HG03432 (cell line): ENCODE measurements at regions not wholly inside any gene's neighbourhood (a gene's known extent, or its start where the extent isn't known, plus 50 kb on each side); places are given as distances from the start of the nearest gene placed in this dataset.
A peak's percentile ranks its signal among the peaks of the same experiment; 100 is the strongest.
"Not testable (repeated sequence)": the region's sequence is repeated elsewhere in the genome, so short reads cannot be mapped to it uniquely, and the experiment has no call there.

Experiments
- ATAC-seq: cut with Tn5 transposase; IDR thresholded peaks from one replicate; pipeline ENCODE4 v1.9.1; 2021; ENCODE audit warnings: mild to moderate bottlenecking, moderate library complexity; ENCODE audit not compliant: unreplicated experiment

DNA sequence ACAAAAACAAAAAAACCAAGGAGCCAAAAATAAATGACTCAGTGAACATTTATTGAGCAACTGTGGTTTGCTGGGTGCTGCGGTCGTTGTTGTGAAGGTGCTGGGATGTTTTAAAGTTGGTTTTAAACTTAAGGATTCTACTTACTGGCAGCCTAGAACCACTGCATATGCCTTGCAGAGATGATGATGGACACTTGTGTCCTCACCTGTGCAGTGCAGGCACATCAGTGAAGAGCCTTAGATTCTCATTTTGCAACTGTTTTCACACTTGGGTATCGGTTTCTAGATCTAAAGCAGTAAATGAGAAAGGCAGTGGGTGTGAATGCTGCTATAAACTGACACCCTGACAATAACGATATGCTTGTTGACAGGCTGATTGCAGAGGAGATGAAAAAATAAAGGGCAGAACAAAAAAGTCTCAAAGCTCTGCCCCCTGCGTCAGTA, 68.8 kb downstream of the UTRN start:
- peak; percentile 76 for ATAC-seq

DNA sequence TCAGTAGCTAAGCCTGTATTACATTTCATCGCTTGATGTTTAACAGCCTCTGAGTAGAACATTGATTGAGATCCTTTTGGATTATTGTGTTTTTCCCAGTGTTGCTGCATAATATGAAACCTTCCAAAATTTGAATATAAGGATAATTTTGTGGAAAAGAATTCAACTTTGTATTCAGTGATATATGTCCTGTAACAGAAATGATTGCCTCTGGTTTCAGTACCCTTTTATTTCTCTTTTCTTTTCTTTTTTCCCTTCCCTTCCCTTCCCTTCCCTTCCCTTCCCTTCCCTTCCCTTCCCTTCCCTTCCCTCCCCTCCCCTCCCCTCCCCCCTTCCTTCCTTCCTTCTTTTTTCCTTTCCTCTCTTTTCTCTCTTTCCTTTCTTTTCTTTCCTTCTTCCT, 74.6 kb downstream of the UTRN start:
- ATAC-seq: no peak

GRCh38 chr6:144360401-144360800, 75.3 kb downstream of the UTRN start:
- ATAC-seq: no peak

DNA sequence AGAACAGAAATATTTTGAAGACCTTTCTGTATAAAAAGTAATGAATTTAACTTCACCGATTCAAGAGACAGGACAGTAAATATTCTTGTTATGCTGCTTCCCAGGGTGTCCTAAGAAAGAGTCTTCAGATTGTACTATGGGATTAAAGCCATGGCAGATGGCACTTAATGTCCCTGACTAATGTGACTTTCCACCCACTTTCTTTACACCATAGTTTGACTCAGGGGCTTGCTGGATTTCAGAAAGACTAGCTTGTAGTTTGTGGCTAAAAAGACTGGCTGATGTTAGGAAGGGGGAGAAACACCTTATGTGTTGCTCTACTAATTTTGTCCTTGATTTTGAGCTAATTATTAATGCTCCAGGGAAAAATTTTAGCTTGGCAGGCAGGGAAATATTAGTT, 75.9 kb downstream of the UTRN start:
- no peak for ATAC-seq

DNA sequence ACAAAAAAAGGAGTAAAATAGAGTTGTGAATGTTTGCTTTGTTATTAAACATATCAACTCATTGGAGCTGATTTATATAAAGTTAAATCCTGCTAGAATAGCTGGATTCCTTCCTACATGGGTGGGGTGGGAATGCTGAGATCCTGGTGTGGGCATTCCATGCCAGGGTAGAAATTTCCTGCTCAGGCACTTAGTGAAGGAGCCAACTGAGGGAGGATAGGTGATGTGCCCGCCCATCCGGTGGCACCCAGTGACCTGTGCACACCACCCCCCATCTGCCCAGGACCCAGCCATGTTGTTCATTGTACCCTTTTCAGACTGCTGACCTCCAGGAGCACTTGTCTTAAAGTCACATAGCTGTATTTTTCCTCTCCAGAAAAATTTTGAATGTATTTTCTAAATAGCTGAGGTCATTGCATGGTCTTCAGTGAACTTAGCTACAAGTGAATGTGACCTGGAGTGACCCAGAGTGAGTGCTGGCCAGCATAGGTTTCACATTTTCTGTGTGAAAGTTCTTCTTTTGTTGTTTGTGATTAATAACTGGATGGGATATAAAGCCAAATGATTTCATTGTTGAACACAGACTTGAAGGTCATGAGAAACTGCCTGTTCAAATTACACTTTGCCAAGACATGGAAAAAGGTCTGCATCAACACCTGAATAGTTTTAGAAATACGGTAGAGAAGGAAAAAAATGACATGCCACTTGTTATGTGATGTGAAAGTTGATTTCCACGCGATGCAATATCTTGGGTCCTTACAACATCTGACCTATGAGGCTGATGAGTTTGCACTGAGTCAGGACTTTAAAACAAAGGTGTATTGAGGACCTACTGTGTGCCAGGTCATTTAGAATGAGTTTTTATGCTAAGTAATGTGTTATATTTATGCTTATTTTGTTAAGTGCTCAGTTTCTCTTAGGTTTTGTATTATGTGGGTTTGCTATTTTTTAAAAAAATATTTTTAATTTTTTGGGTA, 77.2 kb downstream of the UTRN start:
- ATAC-seq: no peak

DNA sequence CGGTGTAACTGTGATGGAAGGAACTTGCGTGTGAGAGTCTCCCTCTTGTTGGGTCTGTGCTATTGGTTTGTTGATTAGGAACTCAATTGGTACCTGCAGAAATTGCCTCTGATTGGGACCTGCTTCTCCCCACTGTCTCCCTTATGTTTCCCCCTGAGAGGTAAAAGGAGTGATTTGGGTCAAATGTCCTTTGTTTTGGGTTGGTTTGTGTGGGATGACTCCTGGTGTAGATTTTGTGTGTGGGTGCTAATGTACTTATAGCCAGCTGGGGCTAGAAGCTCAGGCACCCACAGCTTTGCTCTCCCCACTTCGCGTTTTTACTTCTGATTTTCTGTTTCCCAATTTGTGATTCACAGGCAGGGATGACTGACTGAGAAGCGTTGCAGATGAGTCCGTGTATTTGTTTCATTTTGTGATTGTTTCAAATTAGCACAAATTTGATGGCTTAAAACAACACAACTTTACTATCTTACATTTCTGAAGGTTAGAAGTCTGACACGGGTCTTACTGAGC, 79.1 kb downstream of the UTRN start:
- ATAC-seq: no peak

- no peak for ATAC-seq
Observed at GRCh38 chr6:144364782-144365181, 79.6 kb downstream of the UTRN start.

- no peak for ATAC-seq
Observed at GRCh38 chr6:144365271-144365670, 80.1 kb downstream of the UTRN start.

GRCh38 chr6:144369696-144370095, 84.6 kb downstream of the UTRN start:
- not testable (repeated sequence) for ATAC-seq

GRCh38 chr6:144372116-144372515, 87.0 kb downstream of the UTRN start:
- no peak for ATAC-seq

DNA sequence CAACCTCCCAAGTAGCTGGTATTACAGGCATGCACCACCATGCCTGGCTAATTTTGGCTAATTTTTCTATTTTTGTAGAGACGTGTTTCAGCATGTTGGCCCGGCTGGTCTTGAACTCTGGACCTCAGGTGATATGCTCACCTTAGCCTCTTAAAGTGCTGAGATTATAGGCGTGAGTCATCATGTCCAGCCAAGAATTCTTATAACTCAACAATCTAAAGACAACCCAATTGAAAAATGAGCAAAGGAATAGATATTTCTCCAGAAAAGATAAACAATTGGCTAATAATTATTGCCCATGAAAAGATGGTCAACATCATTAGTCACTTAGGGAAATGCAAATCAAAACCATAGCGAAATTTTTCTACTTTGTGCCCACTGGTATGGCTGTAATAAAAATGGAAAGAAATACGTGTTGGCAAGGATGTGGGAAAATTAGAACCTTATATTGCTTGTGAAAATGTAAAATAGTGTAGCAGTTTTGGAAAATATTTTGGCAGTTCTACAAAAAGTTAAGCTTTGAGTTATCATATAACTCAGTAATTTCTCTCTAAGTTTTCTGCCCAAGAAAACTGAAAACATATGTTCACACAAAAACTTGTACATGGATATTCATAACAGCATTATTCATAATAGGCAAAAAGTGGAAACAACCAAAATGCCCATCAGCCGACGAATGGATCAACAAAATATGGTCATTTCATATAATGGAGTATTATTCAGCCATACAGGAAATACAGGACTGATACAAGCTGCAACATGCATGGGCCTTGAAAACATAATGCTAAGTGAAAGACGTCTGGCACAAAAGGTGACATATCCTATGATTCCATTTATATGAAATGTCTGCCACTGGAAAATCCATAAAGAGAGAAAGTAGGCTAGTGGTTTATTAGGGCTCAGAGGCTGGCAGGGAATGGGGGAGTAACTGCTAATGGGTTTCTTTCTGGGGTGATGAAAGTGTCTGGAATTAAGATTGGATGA, 87.8 kb downstream of the UTRN start:
- ATAC-seq: no peak

GRCh38 chr6:144374525-144374924, 89.4 kb downstream of the UTRN start:
- ATAC-seq: not testable (repeated sequence)

DNA sequence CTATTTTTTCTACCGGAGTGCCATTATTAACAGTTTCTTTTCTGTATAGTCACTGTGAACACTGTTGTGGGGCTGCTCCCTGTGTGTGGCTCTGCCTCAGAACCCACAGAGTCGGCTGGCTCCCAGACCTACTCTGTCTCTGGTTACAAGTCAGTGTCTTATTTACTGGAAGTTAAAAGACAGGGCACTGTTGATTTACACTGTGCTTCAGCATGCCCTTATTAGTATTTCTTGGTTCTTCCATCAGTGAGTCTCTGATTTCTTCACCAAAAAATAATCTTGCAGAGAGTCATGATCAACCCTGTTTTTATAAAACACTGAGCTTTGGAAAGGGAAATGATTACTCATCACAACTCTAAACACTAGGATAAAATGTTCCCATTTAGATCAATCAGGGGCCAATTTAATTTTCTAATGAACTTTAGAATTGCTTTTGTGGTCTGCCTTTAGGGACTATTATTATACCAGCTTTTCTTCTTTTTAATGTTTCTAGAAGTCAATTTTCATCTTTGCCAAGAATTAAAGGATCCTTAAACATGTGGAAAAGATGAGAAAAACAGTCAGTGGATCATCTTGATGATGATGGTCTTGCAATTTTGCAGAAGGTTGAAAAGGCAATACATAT, 92.6 kb downstream of the UTRN start:
- ATAC-seq: no peak

DNA sequence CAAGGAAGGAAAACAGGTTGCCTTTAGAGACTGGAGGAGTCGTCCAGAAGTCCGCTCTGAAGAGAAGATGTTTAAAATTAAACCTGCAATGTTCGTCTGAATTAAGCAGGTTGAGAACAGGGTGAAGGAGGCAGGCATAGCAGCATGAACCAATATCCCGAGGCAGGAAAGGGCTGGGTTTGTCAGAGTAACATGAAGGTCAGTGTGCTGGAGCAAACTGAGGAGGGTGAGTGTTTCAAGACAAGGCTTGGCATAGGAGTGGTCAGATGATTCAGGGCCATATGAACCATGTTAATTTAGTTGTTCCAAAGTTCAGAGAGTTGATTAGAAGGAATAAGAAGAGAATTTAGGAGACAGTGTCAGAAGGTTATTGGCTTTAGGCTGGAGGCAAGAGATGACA, 93.3 kb downstream of the UTRN start:
- ATAC-seq: no peak

DNA sequence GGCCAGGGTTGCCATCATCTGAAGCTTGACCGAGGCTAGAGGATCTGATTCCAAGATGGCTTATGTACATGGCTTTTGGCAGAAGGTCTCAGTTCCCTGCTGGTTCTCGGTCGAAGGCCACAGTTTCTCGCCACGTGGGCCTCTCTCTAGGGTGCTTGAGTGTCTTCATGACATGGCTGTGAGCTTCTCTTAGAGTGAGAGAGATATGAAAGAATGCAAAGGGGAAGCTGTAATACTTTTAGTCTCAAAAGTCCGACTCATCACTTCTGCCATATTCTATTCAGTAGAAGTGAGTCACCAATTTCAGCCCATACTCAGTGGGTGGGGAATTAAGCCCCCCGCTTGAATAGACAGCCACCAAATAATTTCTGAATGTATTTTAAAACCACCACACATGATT, 94.2 kb downstream of the UTRN start:
- ATAC-seq: no peak

DNA sequence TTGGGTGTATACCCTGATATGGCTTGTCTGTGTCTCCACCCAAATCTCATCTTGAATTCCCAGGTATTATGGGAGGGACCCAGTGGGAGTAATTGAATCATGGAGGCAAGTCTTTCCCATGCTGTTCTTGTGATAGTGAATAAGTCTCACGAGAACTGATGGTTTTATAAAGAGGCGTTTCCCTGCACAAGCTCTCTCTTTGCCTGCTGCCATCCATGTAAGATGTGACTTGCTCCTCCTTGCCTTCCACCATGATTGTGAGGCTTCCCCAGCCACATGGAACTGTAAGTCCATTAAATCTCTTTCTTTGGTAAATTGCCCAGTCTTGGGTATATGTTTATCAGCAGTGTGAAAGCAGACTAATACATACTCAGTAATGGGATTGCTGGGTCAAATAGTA, 96.4 kb downstream of the UTRN start:
- not testable (repeated sequence) for ATAC-seq

DNA sequence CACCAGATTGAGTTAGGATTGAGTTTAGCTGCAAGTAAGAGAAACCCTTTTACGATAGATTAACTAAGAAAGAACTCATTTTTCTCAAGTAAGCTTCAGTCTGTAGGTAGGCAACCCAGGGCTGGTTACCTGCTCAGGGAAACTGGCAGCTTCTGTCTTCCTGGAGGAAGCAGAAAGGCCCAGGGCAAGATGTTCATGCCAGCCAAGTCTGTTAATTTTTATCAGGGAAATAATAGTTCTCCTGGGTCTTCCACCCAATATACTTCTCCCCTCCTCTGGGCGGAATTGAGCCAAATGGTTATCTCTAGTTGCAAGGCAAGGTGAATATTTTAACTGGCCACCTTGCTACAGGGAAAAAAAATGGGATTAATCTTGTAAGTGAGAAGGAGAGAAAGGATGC, 98.2 kb downstream of the UTRN start:
- ATAC-seq: no peak

GRCh38 chr6:144384427-144384826, 99.3 kb downstream of the UTRN start:
- ATAC-seq: no peak

- ATAC-seq: not testable (repeated sequence)
Observed at GRCh38 chr6:144389474-144389873, 104.3 kb downstream of the UTRN start.

GRCh38 chr6:144390202-144390601, 105.1 kb downstream of the UTRN start:
- no peak for ATAC-seq

DNA sequence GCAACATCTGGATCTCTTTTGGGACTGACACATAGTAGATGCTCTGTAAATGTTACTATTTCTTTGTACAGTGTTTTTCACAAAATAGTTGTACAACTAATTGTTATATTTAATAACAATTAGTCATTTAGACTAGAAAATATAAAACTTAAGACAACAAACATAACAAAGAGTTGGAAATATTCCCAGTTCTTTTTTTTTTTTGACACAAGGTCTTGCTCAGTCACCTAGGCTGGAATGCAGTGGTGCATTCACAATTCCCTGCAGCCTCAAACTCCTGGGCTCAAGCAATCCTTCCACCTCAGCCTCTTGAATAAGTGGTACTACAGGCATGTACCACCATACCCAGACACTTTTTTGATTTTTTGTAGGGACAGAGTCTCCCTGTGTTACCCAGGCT, 105.8 kb downstream of the UTRN start:
- ATAC-seq: no peak
